ENCODE measurements at regions not wholly inside any gene's neighbourhood (a gene's known extent, or its start where the extent isn't known, plus 50 kb on each side); places are given as distances from the start of the nearest gene placed in this dataset.
"Not testable (repeated sequence)": the region's sequence is repeated elsewhere in the genome, so short reads cannot be mapped to it uniquely, and the experiment has no call there.

GRCh38 chr9:115838417-115838816 is 315.2 kb upstream of the PAPPA start:
- peaks cover 0 to 8% (median 0%) of the 10 kb centered on the region in 12 donors for H3K9me3 ChIP-seq
- no peaks in the 10 kb centered on the region for H3K4me1 ChIP-seq
- no peak overlapping the region for H3K4me3 ChIP-seq
- ATAC-seq (no peak), DNase-seq (no peak)
- no peaks in the 10 kb centered on the region for H3K36me3 ChIP-seq
- no peak overlapping the region for H3K27ac ChIP-seq
- WGBS, 4 donors = 75 to 81% (median 78%) methylated on average over 3 of the region's 3 CpGs
- no peaks in the 10 kb centered on the region for H3K27me3 ChIP-seq
- TF ChIP-seq CTCF (IDR thresholded peaks at IDR 0.05) (no peak), POLR2A (IDR thresholded peaks at IDR 0.05) (no peak)
- intact Hi-C loops (cut with DNase I) = no loop called here

GRCh38 chr9:115844433-115844832 is 309.2 kb upstream of the PAPPA start:
- H3K4me3 ChIP-seq; H3K9me3 ChIP-seq; intact Hi-C loops (cut with DNase I); H3K27me3 ChIP-seq; DNase-seq; H3K4me1 ChIP-seq; H3K27ac ChIP-seq; H3K36me3 ChIP-seq; ATAC-seq: not testable (repeated sequence)
- WGBS, 4 donors = 86 to 87% (median 86%) methylated on average over 8 of the region's 8 CpGs

GRCh38 chr9:115845648-115846312 is 307.8 kb upstream of the PAPPA start:
- TF ChIP-seq CTCF (IDR thresholded peaks at IDR 0.05) = no peak
- TF ChIP-seq POLR2A (IDR thresholded peaks at IDR 0.05) = no peak
- no peaks in the 10 kb centered on the region for H3K4me1 ChIP-seq
- intact Hi-C loops (cut with DNase I) = no loop called here
- H3K36me3 ChIP-seq = no peaks in the 10 kb centered on the region
- no peak overlapping the region for H3K27ac ChIP-seq
- H3K4me3 ChIP-seq = no peak overlapping the region
- DNase-seq = no peak
- 67 to 79% (median 75%) methylated on average over 3 of the region's 3 CpGs for WGBS, 4 donors
- no peaks in the 10 kb centered on the region for H3K27me3 ChIP-seq
- ATAC-seq = no peak
- H3K9me3 ChIP-seq = no peaks in the 10 kb centered on the region

GRCh38 chr9:115847216-115847615 is 306.4 kb upstream of the PAPPA start:
- TF ChIP-seq POLR2A (IDR thresholded peaks at IDR 0.05) = no peak
- TF ChIP-seq CTCF (IDR thresholded peaks at IDR 0.05) = no peak
- Histone ChIP-seq H3K4me1 (no peaks in the 10 kb centered on the region), H3K9me3 (no peaks in the 10 kb centered on the region), H3K27ac (no peak overlapping the region), H3K36me3 (no peaks in the 10 kb centered on the region), H3K27me3 (no peaks in the 10 kb centered on the region), H3K4me3 (no peak overlapping the region)
- 35 to 50% (median 44%) methylated on average over 1 of the region's 1 CpG for WGBS, 4 donors
- intact Hi-C loops (cut with DNase I) = no loop called here
- ATAC-seq (no peak), DNase-seq (no peak)
